SK-N-SH (cell line): ENCODE measurements at regions not wholly inside any gene's neighbourhood (a gene's known extent, or its start where the extent isn't known, plus 50 kb on each side); places are given as distances from the start of the nearest gene placed in this dataset.
"Not testable (repeated sequence)": the region's sequence is repeated elsewhere in the genome, so short reads cannot be mapped to it uniquely, and the experiment has no call there.

Source experiments
- CTCF ChIP-seq: fragments of 200-600 bp; sonication (generic); IDR thresholded peaks from 2 replicates; pipeline ENCODE4 v1.6.1; 2017; ENCODE audit warnings: antibody characterized with exemption, mild to moderate bottlenecking, moderate library complexity
- FOSL2 ChIP-seq: IDR thresholded peaks from 2 replicates; pipeline ENCODE4 v1.4.0; 2012; ENCODE audit warnings: low read depth, mild to moderate bottlenecking, moderate library complexity, borderline replicate concordance
- POLR2AphosphoS5 ChIP-seq: IDR thresholded peaks from 2 replicates; pipeline ENCODE4 v1.6.1; 2012; ENCODE audit warnings: low read depth, low read length
- RAD21 ChIP-seq: IDR thresholded peaks from 2 replicates; pipeline ENCODE4 v1.6.1; 2012; ENCODE audit warnings: mild to moderate bottlenecking, low read length
- TF ChIP-seq, protein P1 (sequence below): IDR thresholded peaks from 2 replicates; pipeline ENCODE4 v1.6.1; 2012; ENCODE audit warnings: mild to moderate bottlenecking, low read depth, low read length, moderate library complexity

DNA sequence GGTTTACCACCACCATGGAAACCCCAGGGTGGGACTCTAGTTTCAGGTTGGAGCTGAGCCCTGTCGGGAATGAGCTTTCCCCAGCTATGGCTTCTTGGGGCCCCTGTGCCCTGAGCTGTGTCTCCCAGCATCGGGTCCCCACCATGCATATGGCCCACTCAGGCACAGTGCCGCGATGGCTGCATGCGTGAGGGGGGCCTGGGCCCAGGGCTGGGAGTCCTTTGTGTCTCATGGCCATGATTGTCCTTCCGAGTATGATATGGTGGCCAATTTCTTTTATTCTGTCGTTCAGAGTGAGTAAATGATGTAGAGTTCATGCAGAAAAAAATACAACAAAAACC is 57.7 kb upstream of the PLCXD1 start:
- TF ChIP-seq CTCF, POLR2AphosphoS5, RAD21, FOSL2: not testable (repeated sequence)
- TF ChIP-seq, protein P1, sequence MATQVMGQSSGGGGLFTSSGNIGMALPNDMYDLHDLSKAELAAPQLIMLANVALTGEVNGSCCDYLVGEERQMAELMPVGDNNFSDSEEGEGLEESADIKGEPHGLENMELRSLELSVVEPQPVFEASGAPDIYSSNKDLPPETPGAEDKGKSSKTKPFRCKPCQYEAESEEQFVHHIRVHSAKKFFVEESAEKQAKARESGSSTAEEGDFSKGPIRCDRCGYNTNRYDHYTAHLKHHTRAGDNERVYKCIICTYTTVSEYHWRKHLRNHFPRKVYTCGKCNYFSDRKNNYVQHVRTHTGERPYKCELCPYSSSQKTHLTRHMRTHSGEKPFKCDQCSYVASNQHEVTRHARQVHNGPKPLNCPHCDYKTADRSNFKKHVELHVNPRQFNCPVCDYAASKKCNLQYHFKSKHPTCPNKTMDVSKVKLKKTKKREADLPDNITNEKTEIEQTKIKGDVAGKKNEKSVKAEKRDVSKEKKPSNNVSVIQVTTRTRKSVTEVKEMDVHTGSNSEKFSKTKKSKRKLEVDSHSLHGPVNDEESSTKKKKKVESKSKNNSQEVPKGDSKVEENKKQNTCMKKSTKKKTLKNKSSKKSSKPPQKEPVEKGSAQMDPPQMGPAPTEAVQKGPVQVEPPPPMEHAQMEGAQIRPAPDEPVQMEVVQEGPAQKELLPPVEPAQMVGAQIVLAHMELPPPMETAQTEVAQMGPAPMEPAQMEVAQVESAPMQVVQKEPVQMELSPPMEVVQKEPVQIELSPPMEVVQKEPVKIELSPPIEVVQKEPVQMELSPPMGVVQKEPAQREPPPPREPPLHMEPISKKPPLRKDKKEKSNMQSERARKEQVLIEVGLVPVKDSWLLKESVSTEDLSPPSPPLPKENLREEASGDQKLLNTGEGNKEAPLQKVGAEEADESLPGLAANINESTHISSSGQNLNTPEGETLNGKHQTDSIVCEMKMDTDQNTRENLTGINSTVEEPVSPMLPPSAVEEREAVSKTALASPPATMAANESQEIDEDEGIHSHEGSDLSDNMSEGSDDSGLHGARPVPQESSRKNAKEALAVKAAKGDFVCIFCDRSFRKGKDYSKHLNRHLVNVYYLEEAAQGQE: not testable (repeated sequence)
